ENCODE measurements at regions not wholly inside any gene's neighbourhood (a gene's known extent, or its start where the extent isn't known, plus 50 kb on each side); places are given as distances from the start of the nearest gene placed in this dataset.
"Not testable (repeated sequence)": the region's sequence is repeated elsewhere in the genome, so short reads cannot be mapped to it uniquely, and the experiment has no call there.

DNA sequence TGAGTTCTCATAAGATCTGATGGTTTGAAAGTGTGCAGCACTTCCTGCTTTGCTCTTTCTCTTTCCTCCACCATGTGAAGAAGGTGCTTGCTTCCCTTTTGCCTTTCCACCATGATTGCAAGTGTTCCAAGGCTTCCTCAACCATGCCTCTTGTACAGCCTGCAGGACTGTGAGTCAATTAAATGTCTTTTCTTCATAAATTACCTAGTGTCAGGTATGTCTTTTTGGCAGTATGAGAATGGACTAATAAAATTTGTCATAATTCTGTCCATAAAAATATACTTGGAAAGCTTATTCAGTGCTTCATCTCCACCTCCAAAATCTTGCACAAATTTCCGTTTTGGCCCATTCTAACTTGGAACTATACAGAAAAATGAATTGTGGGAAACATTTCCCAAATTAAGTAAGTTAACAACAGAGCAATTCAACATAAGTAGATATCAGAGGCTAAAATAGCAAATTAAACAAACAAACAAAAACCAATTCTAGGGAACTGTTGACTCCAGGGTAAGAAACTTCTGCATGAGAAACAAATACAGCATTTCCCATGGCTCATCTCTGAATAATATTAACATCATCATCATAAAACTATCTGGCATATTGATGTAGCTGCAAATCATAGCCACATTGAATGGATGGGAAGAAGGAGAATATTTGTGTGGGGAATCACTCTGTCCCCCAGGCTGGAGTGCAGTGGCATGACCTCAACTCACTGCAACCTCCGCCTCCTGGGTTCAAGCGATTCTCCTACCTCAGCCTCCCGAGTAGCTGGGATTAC is 459.5 kb upstream of the FAR2 start:
- no peak for DNase-seq (ENCODE audit: low read depth in 2 of 3, low spot score in 1 of 3)

DNA sequence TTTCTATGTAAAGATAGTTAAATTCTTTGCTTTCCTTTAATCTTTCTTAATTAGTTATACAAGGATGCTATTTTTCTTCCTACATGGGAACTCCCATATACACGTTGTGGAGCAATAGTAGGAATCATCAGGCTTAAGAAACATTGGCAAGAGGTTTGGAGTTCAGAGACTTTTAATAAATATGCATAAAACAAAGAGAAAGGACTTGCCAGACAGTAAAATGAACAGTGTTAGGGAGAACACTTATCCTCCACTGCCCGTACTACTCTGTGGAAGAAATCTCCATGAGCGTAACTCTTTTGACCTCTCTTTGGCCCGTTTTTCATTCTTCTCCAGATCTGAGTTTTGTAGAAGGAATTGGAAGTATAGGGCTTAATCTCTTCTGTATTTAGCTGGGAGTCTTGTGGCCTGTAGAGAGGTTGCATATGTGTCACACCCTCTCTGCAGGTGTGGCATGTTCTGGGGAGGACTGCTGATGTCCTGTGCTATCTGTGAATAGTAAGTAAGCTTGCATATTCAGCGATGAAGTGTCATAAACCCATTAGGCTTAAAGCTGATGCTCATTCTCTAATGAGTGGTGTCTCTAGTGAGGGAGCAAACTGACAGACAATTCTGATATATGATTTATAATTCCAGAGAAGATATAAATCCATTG is 455.4 kb upstream of the FAR2 start:
- DNase-seq (ENCODE audit: low read depth in 2 of 3, low spot score in 1 of 3): no peak

DNA sequence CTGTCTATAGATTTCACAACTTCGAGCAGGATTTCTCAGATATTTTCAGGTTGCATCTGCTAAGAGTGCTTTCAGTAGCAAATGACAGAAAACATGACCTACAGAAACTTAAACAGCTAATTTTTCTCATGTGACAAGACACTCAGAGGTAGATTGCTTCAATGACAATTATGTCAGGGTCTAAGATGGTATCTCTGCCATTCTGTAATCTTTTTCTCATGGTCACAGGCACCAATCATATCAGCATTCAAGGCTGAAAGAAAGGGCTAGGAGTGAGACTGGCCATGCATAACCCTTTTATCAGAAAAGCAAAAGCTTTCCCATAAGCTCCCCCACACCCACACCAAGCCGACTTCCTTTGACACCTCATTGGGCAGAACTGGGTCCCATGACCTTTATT is 450.5 kb upstream of the FAR2 start:
- no peak for DNase-seq (ENCODE audit: low read depth in 2 of 3, low spot score in 1 of 3)

DNA sequence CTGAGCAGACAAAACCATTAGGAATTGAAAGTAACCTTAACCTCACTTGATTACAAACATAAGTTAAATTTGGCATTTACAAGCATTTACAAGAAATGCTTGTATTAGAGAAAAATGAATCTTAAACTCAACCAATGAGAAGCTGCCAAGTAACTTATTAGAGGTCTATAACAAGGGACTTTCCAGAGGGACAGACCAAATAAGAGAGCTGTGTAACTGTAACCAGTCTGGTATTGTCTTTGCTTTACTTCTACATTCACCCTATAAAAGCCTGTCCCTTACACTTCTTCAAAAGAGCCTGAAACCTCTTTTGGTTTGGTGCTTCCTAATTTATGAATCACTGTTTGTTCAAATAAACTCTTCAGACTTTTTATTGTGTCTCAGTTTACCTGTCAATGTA is 450.0 kb upstream of the FAR2 start:
- no peak for DNase-seq (ENCODE audit: low read depth in 2 of 3, low spot score in 1 of 3)

DNA sequence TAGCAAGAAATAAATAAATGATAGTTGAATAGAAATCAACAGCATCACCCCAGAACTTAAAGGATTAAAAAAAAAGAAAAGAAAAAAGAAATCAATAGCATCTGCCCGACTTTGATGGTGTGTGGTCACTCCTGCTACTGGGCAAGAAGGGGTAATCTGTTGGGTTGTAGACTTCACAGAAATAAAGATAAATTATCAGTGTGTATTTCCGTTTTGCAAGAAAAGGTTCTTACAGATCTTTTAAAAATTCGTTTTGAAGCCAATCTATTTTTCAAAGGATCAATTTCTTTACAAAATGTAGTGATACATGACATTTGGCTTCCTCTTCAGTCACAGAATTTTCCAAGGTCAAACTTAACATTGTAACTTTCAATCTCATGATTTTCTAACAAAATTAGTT is 448.9 kb upstream of the FAR2 start:
- no peak for DNase-seq (ENCODE audit: low read depth in 2 of 3, low spot score in 1 of 3)

DNA sequence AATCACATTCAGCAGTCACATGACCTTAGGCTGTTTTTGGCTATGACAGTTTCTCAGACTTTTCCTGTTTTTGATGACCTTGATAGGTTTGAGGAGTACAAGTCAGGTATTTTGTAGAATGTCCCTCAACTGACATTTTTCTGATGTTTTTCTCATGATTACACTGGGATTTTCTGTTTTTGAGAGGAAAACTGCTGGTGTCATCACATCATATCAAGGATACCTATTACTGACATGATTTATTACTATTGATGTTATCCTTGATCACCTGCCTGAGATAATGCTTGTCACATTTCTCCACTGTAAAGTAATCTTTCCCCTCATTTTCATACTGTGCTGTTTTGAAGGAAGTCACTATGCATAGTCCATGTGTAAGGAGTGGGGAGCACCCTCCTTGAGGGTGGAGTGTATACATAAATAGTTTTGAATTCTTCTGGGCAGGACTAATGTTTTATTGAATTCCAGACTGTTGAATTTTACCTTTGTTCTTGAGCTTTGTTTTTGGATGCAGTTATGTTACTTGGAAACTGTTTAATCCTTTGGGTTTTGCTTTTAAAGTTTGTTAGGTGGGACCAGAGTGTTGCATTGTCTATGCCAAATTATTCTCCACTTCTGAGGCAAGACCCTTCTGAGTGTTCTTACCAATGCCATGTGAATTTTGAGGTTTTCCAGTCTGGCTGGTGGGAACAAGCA is 444.5 kb upstream of the FAR2 start:
- no peak for DNase-seq (ENCODE audit: low read depth in 2 of 3, low spot score in 1 of 3)

DNA sequence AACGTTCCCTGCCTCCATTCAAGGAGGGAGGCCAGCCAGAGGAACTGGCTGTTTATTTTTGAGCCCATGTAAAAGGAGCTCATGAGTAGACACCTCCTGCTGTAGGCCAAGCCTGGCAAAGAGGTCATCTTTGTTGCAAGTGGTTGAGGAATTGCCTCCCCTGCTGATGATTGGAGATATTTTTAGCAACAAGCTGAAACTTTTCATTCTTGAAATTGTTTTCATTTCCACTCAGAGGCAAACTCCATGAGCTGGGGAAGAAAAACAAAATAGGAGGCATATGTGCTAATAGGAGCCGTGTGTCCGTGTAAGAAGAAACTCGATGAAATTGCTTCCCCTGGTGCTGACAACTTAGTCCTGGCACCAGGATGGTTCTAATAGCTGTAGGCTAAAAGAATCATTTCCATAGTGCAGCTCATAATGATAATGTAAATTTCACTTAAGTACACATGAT is 440.1 kb upstream of the FAR2 start:
- no peak for DNase-seq (ENCODE audit: low read depth in 2 of 3, low spot score in 1 of 3)

DNA sequence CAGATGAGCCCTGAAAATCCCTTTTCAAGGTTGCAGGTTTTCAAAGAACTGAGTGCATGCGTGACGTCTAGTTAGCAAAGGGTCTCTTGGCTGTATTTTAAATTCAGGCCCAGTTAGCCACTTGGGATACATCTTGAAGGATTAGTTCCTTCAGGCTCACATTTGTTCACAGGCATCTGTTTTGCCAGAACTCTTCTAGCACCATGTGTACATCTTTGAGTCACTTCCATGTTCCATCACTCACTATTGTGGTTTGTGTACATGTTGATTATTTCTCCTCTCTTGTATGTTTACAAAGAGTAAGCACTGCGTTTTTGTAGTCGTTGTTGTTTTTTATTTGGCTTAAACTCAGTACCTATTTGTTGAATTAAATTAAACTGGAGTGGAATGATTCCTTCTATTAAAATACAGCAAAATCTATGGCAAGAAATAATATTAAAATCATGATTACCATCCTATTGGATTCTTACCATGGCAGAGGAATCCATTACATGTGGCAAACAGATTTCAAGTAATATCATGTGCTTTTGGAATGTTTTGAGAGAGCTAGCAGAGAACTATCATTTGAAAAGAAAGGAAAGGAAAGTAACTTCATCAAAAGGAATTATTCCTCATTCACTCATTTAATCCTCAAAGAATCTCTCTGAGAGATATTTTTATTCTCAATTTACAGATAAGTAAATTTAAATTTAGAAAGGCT is 438.9 kb upstream of the FAR2 start:
- no peak for DNase-seq (ENCODE audit: low read depth in 2 of 3, low spot score in 1 of 3)

DNA sequence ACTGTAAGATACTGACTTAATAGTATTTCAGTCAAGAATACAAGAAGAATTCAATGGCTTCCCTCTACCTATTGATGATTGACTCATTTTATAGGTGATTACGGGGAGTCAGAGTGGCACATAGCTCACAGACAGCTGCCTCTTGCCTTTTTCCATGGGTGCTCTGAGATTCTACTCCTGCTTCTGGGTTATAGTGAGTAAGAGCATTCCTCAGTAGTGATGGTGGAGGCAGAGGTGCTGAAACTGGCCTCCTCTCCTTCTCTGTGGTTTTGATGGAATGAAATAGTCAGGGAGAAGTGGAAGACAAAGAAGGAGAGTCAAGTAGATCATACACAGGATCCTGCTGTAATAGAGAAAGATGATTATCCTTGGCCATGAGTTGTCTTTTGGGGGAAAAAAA is 438.2 kb upstream of the FAR2 start:
- no peak for DNase-seq (ENCODE audit: low read depth in 2 of 3, low spot score in 1 of 3)

DNA sequence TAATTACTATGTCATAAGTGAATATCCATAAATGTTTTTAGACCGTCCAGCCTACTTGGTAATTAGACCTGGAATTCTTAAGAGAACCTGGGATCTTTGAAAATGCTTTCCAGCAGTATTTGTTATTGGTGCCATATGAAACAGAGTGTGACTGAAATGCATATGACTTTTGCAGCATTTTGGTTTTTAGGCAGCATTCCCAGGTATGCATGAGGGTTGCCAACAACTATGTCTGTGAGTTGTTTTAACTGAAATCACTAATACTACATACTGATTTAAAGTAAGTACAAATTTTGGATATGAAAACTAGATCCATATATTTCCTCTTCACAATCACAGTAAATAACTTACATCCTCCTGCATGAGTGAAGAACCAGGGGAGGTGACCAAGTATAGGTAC is 437.7 kb upstream of the FAR2 start:
- no peak for DNase-seq (ENCODE audit: low read depth in 2 of 3, low spot score in 1 of 3)

DNA sequence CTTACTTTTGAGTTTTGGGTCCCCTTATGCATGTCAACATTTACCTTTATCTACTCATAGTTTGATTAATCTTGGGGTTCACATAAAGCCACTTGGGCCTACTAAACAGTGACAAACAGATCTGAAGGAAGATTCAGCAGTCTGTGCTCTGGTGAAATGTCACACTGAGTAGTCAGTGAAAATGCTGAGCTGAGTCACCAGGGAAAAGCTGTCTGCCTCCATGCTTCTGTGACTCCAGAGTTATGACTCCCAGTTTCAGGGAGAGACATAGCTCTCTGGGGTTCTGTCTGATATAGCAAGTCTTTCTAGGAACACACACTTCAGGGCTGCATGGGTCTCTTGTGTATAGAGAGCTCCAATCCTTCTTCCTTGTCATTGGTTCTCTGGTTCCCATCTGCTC is 406.3 kb upstream of the FAR2 start:
- DNase-seq (ENCODE audit: low read depth in 2 of 3, low spot score in 1 of 3): no peak

DNA sequence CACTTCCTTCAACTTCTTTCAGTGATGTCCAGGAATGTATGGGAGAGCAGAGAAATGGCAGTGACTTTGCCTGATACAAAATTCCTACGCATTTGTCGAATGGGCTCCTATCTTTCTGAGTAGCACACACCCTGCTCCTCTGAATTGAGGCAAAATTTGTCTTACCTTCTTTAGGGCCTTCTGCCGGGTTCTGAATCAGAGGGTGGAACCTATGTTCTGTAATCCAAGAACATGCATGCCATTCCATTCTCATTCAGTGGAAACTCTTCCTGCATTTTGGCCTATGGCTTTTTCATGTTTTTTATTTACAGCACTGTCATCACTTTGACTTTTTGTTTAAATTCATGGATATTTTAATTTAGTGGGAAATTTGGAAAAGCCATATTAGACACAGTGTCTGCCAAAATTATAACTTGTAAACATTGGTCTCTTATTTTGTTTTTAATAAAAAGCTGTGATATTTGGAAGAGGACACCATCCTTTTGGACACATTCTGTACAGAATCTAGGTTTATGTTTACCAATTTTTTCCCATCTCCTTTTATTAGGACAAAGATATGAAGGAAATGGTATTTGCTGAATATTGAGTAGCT is 402.2 kb upstream of the FAR2 start:
- DNase-seq (ENCODE audit: low read depth in 2 of 3, low spot score in 1 of 3): no peak

DNA sequence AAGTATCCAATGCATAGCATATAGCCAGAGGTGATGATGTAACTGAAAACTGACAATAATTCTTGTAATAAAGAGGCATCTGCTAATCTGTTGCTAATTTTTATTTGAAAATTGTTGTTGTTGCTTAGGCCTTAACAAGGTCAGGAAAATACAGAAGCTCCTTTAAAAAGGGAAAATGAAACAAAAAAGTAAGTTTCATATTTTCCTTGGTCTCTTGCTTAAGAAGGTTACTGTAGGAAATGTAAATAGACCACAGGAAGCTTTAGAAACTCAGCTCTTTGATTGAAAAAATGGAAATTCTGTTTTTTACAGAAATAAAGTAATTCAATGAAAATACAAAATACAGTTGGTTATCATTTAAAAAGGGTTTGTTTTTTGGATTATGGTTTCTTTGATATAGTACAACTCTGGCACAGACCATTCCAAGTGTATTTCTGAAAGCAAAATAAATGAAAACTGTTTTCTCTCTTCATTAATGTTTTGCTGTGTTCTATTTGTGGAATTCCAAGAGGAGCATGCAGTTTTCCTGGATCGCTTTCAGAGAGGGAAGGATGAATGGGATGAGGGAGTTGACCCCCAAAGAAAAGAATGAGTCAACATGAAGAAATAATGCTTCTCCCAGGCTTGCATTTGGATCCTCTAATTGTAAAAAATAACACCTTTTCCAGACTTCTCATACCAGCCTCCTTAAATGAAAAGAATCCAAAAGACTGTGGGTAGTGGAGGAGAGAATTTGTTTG is 398.0 kb upstream of the FAR2 start:
- DNase-seq (ENCODE audit: low read depth in 2 of 3, low spot score in 1 of 3): no peak

DNA sequence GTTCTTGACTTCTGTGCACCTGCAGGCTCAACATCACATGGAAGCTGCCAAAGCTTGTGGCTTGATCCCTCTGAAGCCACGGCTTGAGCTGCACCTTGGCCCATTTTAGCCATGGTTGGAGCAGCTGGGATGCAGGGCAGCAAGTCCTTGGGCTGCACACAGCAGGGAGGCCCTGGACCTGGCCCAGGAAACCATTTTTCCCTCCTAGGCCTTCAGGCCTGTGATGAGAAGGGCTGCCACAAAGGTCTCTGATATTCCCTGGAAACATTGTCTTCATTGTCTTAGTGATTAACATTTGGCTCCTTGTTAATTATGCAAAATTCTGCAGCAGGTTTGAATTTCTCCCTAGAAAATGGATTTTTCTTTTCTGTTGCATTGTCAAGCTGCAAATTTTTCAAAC is 394.1 kb upstream of the FAR2 start:
- DNase-seq (ENCODE audit: low read depth in 2 of 3, low spot score in 1 of 3): no peak

DNA sequence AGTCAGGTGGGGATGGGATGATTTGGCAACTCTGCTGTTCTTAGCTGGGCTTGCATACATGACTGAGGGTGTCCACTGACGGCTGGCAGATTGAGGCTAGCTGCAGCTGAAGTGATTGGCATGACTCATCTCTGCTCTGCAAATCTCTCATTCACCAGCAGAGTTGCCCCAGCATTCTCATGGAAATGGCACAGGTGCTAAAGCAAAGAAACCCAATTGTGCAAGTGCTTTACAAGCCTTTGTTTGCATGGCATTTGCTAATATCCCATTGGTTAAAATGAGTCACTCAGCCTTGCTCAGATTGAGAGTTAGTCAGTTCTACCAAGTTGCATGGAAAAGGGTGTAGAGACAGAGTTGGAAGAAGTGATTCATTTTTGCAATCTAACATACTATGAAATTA is 389.7 kb upstream of the FAR2 start:
- no peak for DNase-seq (ENCODE audit: low read depth in 2 of 3, low spot score in 1 of 3)

DNA sequence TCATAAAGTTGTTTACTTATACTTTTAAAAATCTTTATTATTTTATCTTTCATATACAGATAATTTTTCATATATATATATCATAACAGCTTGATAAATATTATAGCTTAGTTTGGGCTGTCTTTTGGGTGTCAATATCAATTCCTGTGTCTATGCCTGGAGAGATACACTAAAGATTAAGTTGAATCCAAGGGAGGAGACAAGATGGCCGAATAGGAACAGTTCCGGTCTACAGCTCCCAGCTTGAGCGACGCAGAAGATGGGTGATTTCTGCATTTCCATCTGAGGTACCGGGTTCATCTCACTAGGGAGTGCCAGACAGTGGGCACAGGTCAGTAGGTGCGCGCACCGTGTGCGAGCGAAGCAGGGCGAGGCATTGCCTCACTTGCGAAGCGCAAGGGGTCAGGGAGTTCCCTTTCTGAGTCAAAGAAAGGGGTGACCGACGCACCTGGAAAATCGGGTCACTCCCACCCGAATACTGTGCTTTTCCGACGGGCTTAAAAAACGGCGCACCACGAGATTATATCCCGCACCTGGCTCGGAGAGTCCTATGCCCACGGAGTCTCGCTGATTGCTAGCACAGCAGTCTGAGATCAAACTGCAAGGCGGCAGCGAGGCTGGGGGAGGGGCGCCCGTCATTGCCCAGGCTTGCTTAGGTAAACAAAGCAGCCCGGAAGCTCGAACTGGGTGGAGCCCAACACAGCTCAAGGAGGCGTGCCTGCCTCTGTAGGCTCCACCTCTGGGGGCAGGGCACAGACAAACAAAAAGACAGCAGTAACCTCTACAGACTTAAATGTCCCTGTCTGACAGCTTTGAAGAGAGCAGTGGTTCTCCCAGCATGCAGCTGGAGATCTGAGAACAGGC is 388.8 kb upstream of the FAR2 start:
- DNase-seq (ENCODE audit: low read depth in 2 of 3, low spot score in 1 of 3): not testable (repeated sequence)

DNA sequence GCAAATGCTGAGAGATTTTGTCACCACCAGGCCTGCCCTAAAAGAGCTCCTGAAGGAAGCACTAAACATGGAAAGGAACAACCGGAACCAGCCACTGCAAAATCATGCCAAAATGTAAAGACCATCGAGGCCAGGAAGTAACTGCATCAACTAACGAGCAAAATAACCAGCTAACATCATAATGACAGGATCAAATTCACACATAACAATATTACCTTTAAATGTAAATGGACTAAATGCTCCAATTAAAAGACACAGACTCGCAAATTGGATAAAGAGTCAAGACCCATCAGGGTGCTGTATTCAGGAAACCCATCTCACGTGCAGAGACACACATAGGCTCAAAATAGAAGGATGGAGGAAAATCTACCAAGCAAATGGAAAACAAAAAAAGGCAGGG is 387.2 kb upstream of the FAR2 start:
- DNase-seq (ENCODE audit: low read depth in 2 of 3, low spot score in 1 of 3): not testable (repeated sequence)

DNA sequence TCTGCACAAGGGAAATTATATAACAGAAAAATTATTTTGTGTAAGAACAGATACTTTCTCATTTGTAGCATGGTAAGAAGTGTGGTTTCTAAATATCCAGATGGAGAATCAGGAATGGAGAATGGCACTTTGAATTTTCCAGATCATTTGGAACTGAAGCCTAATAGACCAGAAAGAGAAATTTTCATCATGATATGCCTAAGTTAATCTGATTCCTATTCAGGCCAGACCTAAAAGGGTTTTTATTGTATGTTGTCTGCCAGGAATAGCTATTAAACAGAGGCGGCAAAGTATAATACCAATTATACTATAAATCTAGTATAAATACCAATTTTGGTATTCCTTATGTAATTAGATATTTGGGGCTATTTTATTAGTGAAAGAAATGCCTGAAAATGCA is 382.7 kb upstream of the FAR2 start:
- DNase-seq (ENCODE audit: low read depth in 2 of 3, low spot score in 1 of 3): no peak

DNA sequence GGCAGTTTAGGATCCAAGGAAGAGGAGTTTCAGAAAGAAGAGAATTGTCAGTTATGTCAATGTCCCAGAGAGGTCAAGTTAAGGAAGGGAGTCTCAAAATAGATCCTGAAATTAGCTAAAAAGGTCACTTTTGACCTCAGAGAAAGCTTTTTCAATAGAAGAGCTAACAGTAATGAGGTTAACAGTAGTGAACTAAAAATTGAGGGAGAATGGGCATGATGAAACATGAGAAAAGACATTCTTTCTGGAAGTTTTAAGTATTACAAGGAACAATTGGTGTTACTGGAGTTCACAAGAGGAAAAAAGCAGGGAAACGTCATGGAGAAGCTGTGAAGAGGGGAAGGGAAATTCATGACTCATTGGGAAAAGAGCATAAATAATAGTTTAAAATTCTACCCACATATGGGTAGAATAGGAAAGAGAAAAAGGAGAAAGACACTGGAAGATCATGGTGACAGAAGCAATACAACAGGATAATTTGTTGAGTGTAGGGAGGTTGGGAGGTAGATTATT is 381.2 kb upstream of the FAR2 start:
- DNase-seq (ENCODE audit: low read depth in 2 of 3, low spot score in 1 of 3): no peak

All from stimulated activated CD4-positive, alpha-beta T cell treated with anti-CD3 and anti-CD28 coated beads, Interleukin-12 subunit alpha, Interleukin-12 subunit beta, amount 100 ng/mL, for 48 hours (primary cell).